ENCODE measurements at regions not wholly inside any gene's neighbourhood (a gene's known extent, or its start where the extent isn't known, plus 50 kb on each side); places are given as distances from the start of the nearest gene placed in this dataset.

DNA sequence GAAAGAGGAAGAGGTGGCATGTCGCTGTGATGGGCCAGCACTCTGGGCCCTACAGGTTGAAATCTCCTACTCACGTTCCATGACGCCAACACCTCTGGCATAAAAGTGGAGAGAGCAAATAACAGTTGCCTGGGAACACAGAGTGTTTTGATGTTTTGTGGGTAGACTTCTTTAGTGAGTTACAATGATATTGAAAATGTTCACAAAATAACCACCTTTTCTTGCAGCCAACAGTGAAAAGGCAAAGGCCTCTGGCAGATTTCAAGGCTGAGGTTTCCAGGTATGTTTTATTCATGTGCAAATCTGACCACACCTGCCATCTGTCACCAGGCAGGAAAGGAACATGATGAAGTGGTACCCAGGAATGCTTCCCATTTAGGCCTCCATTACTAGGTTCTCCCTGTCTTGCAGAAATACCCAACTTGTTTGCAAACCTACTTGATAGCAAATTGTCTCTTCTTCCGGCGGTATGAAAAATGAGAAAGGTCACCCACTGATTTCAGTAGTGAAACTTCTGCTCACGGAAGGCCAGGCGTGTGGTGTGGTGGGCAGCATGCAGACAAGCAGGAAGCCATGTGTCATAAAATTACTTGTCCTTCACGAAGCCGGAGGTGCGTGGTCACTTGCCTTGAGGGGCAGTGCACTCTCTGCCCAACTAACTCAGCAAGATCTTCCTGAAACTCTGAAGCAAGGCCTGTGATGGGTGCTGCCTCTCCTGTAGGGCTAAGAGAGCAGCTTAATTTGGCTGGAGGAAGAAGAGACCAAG is 299.1 kb upstream of the PRDM1 start:
- TF ChIP-seq POLR2A (IDR thresholded peaks at IDR 0.05; ENCODE audit: low read depth, low read length) = no peak
- TF ChIP-seq POLR2AphosphoS5 (IDR thresholded peaks at IDR 0.05; ENCODE audit: low read depth, low read length) = no peak
- no peak for TF ChIP-seq TAF1 (IDR thresholded peaks at IDR 0.05; ENCODE audit: low read depth, low read length)
- no peak for TF ChIP-seq SPI1 (IDR thresholded peaks at IDR 0.05; ENCODE audit: low read depth, low read length)
- TF ChIP-seq PAX5 (IDR thresholded peaks at IDR 0.05; ENCODE audit: insufficient read depth, low read length, severe bottlenecking) = no peak
- no peak for TF ChIP-seq POU2F2 (IDR thresholded peaks at IDR 0.05; ENCODE audit: low read depth, low read length)

Measured in GM12891 (cell line).